ENCODE measurements at regions not wholly inside any gene's neighbourhood (a gene's known extent, or its start where the extent isn't known, plus 50 kb on each side); places are given as distances from the start of the nearest gene placed in this dataset.

- POLR2A ChIA-PET: interaction anchor here (0.5 to 1.4 kb wide), 3 partner anchors 41 to 237 kb away, joined by 3 to 4 read pairs (median 3); partner anchors contain the start of gene IER5L
- CTCF ChIA-PET: no interaction called here
- H3K9me3 ChIP-seq (ENCODE audit: control insufficient read depth, insufficient read depth, low read depth, low read length): no peaks in the 10 kb centered on the region
- TF ChIP-seq BCL11B (tag by site-specific recombination; IDR thresholded peaks at IDR 0.05; ENCODE audit: low read depth) (peak; percentile 79), ZIC2 (tag by site-specific recombination; IDR thresholded peaks at IDR 0.05) (0 out of 2 replicates have a peak, but pooled peaks have one; percentile 9), SCRT1 (tag by site-specific recombination; IDR thresholded peaks at IDR 0.05; ENCODE audit: borderline replicate concordance) (no peak), ZNF280D (tag by site-specific recombination; IDR thresholded peaks at IDR 0.05) (no peak), SP3 (tag by site-specific recombination; IDR thresholded peaks at IDR 0.05) (peak; percentile 18; the same call in 1 of the 2 replicates), GLIS2 (tag by site-specific recombination; IDR thresholded peaks at IDR 0.05) (no peak; the same call in 1 of the 2 replicates), OSR2 (tag by site-specific recombination; IDR thresholded peaks at IDR 0.05) (peak; percentile 46), FEZF1 (tag by site-specific recombination; IDR thresholded peaks at IDR 0.05) (no peak), ZNF302 (tag by site-specific recombination; IDR thresholded peaks at IDR 0.05; ENCODE audit: low read depth) (no peak), BCL11A (tag by site-specific recombination; IDR thresholded peaks at IDR 0.05; ENCODE audit: low read depth) (peak; percentile 80; the same call in 1 of the 2 replicates), KLF1 (tag by site-specific recombination; IDR thresholded peaks at IDR 0.05) (peak; percentile 12; the same call in 1 of the 2 replicates), ZNF624 (tag by site-specific recombination; IDR thresholded peaks at IDR 0.05) (no peak), ZNF335 (tag by site-specific recombination; conservative IDR thresholded peaks at IDR 0.05) (peak; percentile 72), MZF1 (tag by site-specific recombination; IDR thresholded peaks at IDR 0.05; ENCODE audit: borderline replicate concordance) (no peak), GLIS1 (tag by site-specific recombination; IDR thresholded peaks at IDR 0.05) (peak; percentile 39)
- peak overlapping the region; percentile 44; the same call in 1 of the 2 replicates for H3K4me3 ChIP-seq (ENCODE audit: low read depth, low read length)
- H3K27ac ChIP-seq (ENCODE audit: extremely low read depth, low read depth, low read length): peak overlapping the region; percentile 79
- peaks cover 3% of the 10 kb centered on the region; the same call in 1 of the 2 replicates for H3K4me1 ChIP-seq (ENCODE audit: control insufficient read depth, insufficient read depth, low read length)
- no peaks in the 10 kb centered on the region for H3K36me3 ChIP-seq (ENCODE audit: control insufficient read depth in 2 of 2, insufficient read depth in 1 of 2, low read length in 2 of 2)
Measured at GRCh38 chr9:129414377-129414992, 206.4 kb downstream of the C9orf50 start.

DNA sequence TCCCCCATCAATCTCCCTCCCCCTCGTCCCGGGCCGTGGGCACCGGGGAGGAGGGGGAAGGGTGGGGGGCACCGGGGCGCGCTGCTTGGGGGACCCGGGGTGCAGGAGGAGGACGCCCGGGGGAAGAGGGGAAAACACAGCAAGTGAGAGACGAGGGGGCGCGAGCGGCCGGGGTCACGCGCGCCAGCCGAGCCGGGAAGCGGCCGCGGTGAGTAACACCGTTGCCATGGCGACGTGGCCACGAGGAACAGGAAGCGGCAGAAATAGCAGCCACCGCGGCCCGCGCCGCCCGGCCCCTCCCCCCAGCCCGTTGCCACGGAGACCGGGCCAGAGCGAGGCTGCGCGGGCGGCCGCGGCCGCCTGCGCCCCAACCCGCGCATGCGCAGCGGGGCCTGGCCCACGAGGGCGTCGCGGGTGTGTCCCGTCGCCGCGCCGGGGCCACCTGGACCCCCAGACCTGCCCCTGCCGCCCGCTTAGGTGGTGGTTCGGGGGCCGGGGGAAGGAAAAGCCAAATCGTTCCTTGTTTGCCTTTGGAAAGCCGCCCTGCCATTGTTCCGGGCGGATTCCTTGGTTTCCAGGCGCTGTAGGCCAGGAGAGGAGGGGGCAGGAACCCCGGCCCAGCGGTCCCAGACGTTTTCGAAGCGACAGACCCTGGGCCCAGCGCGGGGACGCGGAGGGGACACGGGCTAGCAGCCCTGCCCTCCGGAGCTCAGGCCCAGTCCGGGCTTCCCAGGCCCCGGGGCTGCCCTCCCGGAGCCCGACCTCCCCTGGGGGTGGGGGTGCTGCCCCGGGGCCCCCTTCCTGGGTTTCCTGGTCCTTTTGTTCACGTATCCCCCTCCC lies 207.1 kb downstream of the C9orf50 start:
- CTCF ChIA-PET: no interaction called here
- POLR2A ChIA-PET: interaction anchor here (0.8 to 1.1 kb wide), 2 partner anchors 127 to 235 kb away, joined by 3 read pairs; partner anchors contain the start of gene IER5L
- Histone ChIP-seq H3K4me1 (ENCODE audit: control insufficient read depth, insufficient read depth, low read length) (peaks cover 3% of the 10 kb centered on the region; the same call in 1 of the 2 replicates), H3K36me3 (ENCODE audit: control insufficient read depth in 2 of 2, insufficient read depth in 1 of 2, low read length in 2 of 2) (no peaks in the 10 kb centered on the region), H3K27ac (ENCODE audit: extremely low read depth, low read depth, low read length) (peak overlapping the region; percentile 79), H3K4me3 (ENCODE audit: low read depth, low read length) (peak overlapping the region; percentile 44), H3K9me3 (ENCODE audit: control insufficient read depth, insufficient read depth, low read depth, low read length) (no peaks in the 10 kb centered on the region)
- no peak for TF ChIP-seq REPIN1 (tag by site-specific recombination; IDR thresholded peaks at IDR 0.05; ENCODE audit: low read depth)
- peak; percentile 58 for TF ChIP-seq ZFP69B (tag by site-specific recombination; IDR thresholded peaks at IDR 0.05)
- no peak for TF ChIP-seq BCL11A (tag by site-specific recombination; IDR thresholded peaks at IDR 0.05; ENCODE audit: low read depth)
- no peak for TF ChIP-seq ZNF768 (tag by site-specific recombination; IDR thresholded peaks at IDR 0.05)
- no peak for TF ChIP-seq ZNF146 (tag by site-specific recombination; IDR thresholded peaks at IDR 0.05)
- TF ChIP-seq OSR2 (tag by site-specific recombination; IDR thresholded peaks at IDR 0.05): peak; percentile 46; the same call in 1 of the 2 replicates
- no peak for TF ChIP-seq ZNF280D (tag by site-specific recombination; IDR thresholded peaks at IDR 0.05)
- no peak for TF ChIP-seq EGR2 (tag by site-specific recombination; IDR thresholded peaks at IDR 0.05; ENCODE audit: low read depth)
- no peak for TF ChIP-seq ZNF221 (tag by site-specific recombination; IDR thresholded peaks at IDR 0.05; ENCODE audit: borderline replicate concordance)
- TF ChIP-seq, protein P1, sequence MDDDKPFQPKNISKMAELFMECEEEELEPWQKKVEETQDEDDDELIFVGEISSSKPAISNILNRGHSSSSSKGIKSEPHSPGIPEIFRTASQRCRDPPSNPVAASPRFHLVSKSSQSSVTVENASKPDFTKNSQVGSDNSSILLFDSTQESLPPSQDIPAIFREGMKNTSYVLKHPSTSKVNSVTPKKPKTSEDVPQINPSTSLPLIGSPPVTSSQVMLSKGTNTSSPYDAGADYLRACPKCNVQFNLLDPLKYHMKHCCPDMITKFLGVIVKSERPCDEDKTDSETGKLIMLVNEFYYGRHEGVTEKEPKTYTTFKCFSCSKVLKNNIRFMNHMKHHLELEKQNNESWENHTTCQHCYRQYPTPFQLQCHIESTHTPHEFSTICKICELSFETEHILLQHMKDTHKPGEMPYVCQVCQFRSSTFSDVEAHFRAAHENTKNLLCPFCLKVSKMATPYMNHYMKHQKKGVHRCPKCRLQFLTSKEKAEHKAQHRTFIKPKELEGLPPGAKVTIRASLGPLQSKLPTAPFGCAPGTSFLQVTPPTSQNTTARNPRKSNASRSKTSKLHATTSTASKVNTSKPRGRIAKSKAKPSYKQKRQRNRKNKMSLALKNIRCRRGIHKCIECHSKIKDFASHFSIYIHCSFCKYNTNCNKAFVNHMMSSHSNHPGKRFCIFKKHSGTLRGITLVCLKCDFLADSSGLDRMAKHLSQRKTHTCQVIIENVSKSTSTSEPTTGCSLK (tag by site-specific recombination; IDR thresholded peaks at IDR 0.05): no peak
- no peak for TF ChIP-seq ZNF549 (tag by site-specific recombination; IDR thresholded peaks at IDR 0.05)
- no peak for TF ChIP-seq ZNF202 (tag by site-specific recombination; IDR thresholded peaks at IDR 0.05; ENCODE audit: borderline replicate concordance)
- TF ChIP-seq SP7 (tag by site-specific recombination; IDR thresholded peaks at IDR 0.05): peak; percentile 22
